Right lobe of liver (tissue), 4 donors: ENCODE measurements at regions not wholly inside any gene's neighbourhood (a gene's known extent, or its start where the extent isn't known, plus 50 kb on each side); places are given as distances from the start of the nearest gene placed in this dataset.
"Not testable (repeated sequence)": the region's sequence is repeated elsewhere in the genome, so short reads cannot be mapped to it uniquely, and the experiment has no call there.

ENCODE experiments used
- POLR2A ChIP-seq: fragments of 450-650 bp; IDR thresholded peaks from one replicate; pipeline ENCODE4 v1.6.1; 2017; ENCODE audit warnings: antibody characterized with exemption, mild to moderate bottlenecking
- TF ChIP-seq, protein P1 (sequence below), 4 donors: fragments of 200-600 bp in 3 of 4; fragments of 450-650 bp in 1 of 4; IDR thresholded peaks; one replicate each; pipeline versions ENCODE4 v1.5.1 to v1.8.0; 2016 to 2022; ENCODE audit warnings: antibody characterized with exemption in 4 of 4, mild to moderate bottlenecking in 2 of 4
- donor health status: DM: no; HTN: no; CAD: no.
- donor health status: DM: no; HTN: no; CAD: no.
- donor health status: DM: no; HTN: yes; CAD: no.

DNA sequence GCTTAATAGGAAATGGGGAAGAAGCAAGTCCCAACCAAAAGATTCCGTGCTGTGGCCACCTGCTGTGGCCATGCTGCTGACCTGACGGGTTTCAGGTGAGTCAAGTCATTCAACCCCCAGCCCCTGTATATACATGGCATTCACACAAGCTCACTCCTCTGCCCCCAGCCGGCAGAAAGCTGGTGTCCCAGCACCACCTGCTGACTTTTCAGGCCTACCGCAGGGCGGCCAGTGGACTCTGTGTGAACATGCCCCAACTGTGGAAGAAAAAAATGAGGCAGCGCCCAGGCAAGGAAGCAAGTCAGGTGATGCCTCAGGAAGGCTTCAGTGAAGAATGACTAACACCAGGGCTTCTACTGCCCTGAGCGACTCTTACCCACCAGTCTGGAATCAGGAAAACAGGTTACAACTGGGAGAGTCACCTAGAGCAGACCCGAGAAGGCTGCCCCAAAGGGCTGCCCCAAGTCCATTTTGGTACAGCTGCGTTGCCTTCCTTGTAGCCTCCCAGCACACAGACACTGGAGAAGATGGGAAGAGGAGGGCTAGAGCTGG lies 536.5 kb downstream of the TP53TG3F start:
- TF ChIP-seq, protein P1, sequence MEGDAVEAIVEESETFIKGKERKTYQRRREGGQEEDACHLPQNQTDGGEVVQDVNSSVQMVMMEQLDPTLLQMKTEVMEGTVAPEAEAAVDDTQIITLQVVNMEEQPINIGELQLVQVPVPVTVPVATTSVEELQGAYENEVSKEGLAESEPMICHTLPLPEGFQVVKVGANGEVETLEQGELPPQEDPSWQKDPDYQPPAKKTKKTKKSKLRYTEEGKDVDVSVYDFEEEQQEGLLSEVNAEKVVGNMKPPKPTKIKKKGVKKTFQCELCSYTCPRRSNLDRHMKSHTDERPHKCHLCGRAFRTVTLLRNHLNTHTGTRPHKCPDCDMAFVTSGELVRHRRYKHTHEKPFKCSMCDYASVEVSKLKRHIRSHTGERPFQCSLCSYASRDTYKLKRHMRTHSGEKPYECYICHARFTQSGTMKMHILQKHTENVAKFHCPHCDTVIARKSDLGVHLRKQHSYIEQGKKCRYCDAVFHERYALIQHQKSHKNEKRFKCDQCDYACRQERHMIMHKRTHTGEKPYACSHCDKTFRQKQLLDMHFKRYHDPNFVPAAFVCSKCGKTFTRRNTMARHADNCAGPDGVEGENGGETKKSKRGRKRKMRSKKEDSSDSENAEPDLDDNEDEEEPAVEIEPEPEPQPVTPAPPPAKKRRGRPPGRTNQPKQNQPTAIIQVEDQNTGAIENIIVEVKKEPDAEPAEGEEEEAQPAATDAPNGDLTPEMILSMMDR (IDR thresholded peaks at IDR 0.05), result not testable (repeated sequence)
- TF ChIP-seq POLR2A, result not testable (repeated sequence)
